HepG2 (cell line): ENCODE measurements at regions not wholly inside any gene's neighbourhood (a gene's known extent, or its start where the extent isn't known, plus 50 kb on each side); places are given as distances from the start of the nearest gene placed in this dataset.

Experiments used
- CTCF ChIP-seq: sonication (generic); formaldehyde crosslinking; IDR thresholded peaks from 2 replicates; pipeline ENCODE4 v1.5.0; 2020; ENCODE audit warnings: mild to moderate bottlenecking, missing genetic modification reagents, moderate library complexity
- HBP1 ChIP-seq: IDR thresholded peaks from 2 replicates; pipeline ENCODE4 v1.6.1; 2016; ENCODE audit warnings: low read depth, control low read depth
- MLXIP ChIP-seq: sonication (generic); formaldehyde crosslinking; IDR thresholded peaks from 2 replicates; pipeline ENCODE4 v1.9.0; 2021; ENCODE audit warnings: missing genetic modification reagents, borderline replicate concordance

- TF ChIP-seq HBP1 (CRISPR knock-in tag): no peak
- no peak for TF ChIP-seq MLXIP
- no peak for TF ChIP-seq CTCF (CRISPR knock-in tag)
Measured at GRCh38 chrX:148223361-148223760, 242.2 kb downstream of the FMR1NB start.
